ENCODE measurements at regions not wholly inside any gene's neighbourhood (a gene's known extent, or its start where the extent isn't known, plus 50 kb on each side); places are given as distances from the start of the nearest gene placed in this dataset.

GRCh38 chr21:35585878-35586277, 474.4 kb downstream of the SETD4 start:
- TF ChIP-seq POLR2A (IDR thresholded peaks at IDR 0.05) = no peak
- no peak for TF ChIP-seq CTCF (IDR thresholded peaks at IDR 0.05)
- no peak for TF ChIP-seq EP300 (IDR thresholded peaks at IDR 0.05)
- no peak for TF ChIP-seq POLR2AphosphoS5 (IDR thresholded peaks at IDR 0.05)

All from suprapubic skin (tissue), 4 donors.